BE2C (cell line): ENCODE measurements at regions not wholly inside any gene's neighbourhood (a gene's known extent, or its start where the extent isn't known, plus 50 kb on each side); places are given as distances from the start of the nearest gene placed in this dataset.

Experiments used
- DNase-seq: peaks from one replicate; pipeline ENCODE4 v3.0.0-alpha.2; 2020
- H3K27me3 ChIP-seq: fragments of 250-450 bp; sonication (Bioruptor Pico); 2 replicates; pipeline ENCODE4 v1.5.1; 2020; ENCODE audit warnings: mild to moderate bottlenecking
- H3K36me3 ChIP-seq: fragments of 250-450 bp; sonication (Bioruptor Pico); 2 replicates; pipeline ENCODE4 v1.5.1; 2020; ENCODE audit warnings: mild to moderate bottlenecking
- H3K4me1 ChIP-seq: fragments of 250-450 bp; sonication (Bioruptor Pico); 2 replicates; pipeline ENCODE4 v1.5.1; 2020
- H3K4me3 ChIP-seq: 2 replicates; pipeline ENCODE4 v1.5.1; 2011; ENCODE audit warnings: low read depth, low read length
- H3K9me3 ChIP-seq: fragments of 250-450 bp; sonication (Bioruptor Pico); 2 replicates; pipeline ENCODE4 v1.5.1; 2020
- TF ChIP-seq, protein P1 (sequence below): IDR thresholded peaks from 2 replicates; pipeline ENCODE4 v1.5.1; 2012; ENCODE audit warnings: mild to moderate bottlenecking, low read depth, low read length

- DNase-seq: no peak
- TF ChIP-seq, protein P1, sequence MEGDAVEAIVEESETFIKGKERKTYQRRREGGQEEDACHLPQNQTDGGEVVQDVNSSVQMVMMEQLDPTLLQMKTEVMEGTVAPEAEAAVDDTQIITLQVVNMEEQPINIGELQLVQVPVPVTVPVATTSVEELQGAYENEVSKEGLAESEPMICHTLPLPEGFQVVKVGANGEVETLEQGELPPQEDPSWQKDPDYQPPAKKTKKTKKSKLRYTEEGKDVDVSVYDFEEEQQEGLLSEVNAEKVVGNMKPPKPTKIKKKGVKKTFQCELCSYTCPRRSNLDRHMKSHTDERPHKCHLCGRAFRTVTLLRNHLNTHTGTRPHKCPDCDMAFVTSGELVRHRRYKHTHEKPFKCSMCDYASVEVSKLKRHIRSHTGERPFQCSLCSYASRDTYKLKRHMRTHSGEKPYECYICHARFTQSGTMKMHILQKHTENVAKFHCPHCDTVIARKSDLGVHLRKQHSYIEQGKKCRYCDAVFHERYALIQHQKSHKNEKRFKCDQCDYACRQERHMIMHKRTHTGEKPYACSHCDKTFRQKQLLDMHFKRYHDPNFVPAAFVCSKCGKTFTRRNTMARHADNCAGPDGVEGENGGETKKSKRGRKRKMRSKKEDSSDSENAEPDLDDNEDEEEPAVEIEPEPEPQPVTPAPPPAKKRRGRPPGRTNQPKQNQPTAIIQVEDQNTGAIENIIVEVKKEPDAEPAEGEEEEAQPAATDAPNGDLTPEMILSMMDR: no peak
- H3K4me1 ChIP-seq: no peaks in the 10 kb centered on the region
- H3K9me3 ChIP-seq: no peaks in the 10 kb centered on the region
- H3K27me3 ChIP-seq: no peaks in the 10 kb centered on the region
- H3K4me3 ChIP-seq: no peak overlapping the region
- H3K36me3 ChIP-seq: no peaks in the 10 kb centered on the region
Observed at GRCh38 chr3:181839039-181839915, 127.6 kb downstream of the SOX2 start.

DNA sequence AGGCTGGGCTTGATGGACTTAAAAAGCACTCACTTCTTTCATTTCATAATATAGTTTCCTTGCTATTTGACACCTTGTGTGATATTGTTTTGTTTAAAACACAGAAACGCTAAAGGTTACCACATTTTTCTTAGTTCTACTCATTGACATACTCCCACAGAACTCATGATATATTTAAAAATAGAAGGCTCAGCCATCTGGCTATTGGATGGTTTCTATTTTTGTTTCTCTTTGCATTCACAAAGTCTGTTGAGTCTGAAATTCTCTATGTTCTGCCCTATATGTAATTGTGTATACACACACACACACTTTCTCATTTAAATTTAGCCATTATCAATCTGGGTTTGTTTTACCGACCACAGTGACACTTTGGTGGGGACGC is 128.2 kb downstream of the SOX2 start:
- Histone ChIP-seq H3K9me3 (no peaks in the 10 kb centered on the region), H3K27me3 (no peaks in the 10 kb centered on the region), H3K4me3 (no peak overlapping the region), H3K36me3 (no peaks in the 10 kb centered on the region), H3K4me1 (no peaks in the 10 kb centered on the region)
- TF ChIP-seq, protein P1: no peak
- no peak for DNase-seq

- no peaks in the 10 kb centered on the region for H3K9me3 ChIP-seq
- H3K27me3 ChIP-seq: no peaks in the 10 kb centered on the region
- H3K4me3 ChIP-seq: no peak overlapping the region
- no peak for DNase-seq
- no peaks in the 10 kb centered on the region for H3K4me1 ChIP-seq
- no peaks in the 10 kb centered on the region for H3K36me3 ChIP-seq
- TF ChIP-seq, protein P1: no peak
Observed at GRCh38 chr3:181844211-181844610, 132.5 kb downstream of the SOX2 start.

GRCh38 chr3:181847276-181847675 is 135.6 kb downstream of the SOX2 start:
- H3K27me3 ChIP-seq: no peaks in the 10 kb centered on the region
- TF ChIP-seq, protein P1: no peak
- H3K36me3 ChIP-seq: no peaks in the 10 kb centered on the region
- no peak overlapping the region for H3K4me3 ChIP-seq
- H3K9me3 ChIP-seq: no peaks in the 10 kb centered on the region
- no peaks in the 10 kb centered on the region for H3K4me1 ChIP-seq
- DNase-seq: no peak

DNA sequence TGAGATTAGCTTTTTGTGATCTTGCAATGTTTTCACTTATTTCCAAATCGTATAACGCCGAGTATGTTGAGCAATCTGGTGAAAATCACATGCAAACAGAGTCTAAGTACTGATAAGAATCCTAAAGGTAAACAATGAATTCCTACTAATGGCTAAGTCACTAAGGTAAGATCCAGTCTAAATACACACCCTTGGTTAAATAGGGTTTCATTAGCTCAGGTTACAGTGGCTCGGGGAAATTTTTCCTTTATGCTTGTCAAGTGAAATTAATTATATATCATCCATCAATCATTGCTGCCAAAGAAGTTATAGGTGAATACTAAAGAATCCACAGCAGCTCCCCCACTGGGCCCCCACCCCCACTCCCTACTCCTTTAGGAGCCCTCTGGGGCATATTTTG is 139.3 kb downstream of the SOX2 start:
- no peaks in the 10 kb centered on the region for H3K36me3 ChIP-seq
- no peaks in the 10 kb centered on the region for H3K27me3 ChIP-seq
- TF ChIP-seq, protein P1: no peak
- peaks cover 5% of the 10 kb centered on the region for H3K4me1 ChIP-seq
- DNase-seq: no peak
- H3K9me3 ChIP-seq: no peaks in the 10 kb centered on the region; the same call in 1 of the 2 replicates
- no peak overlapping the region for H3K4me3 ChIP-seq

GRCh38 chr3:181855825-181856224 is 144.1 kb downstream of the SOX2 start:
- Histone ChIP-seq H3K4me1 (peaks cover 5% of the 10 kb centered on the region), H3K9me3 (no peaks in the 10 kb centered on the region; the same call in 1 of the 2 replicates), H3K4me3 (no peak overlapping the region), H3K36me3 (no peaks in the 10 kb centered on the region), H3K27me3 (no peaks in the 10 kb centered on the region)
- TF ChIP-seq, protein P1: no peak
- DNase-seq: peak; percentile 8
